Heart right ventricle (tissue), 16 donors: ENCODE measurements at regions not wholly inside any gene's neighbourhood (a gene's known extent, or its start where the extent isn't known, plus 50 kb on each side); places are given as distances from the start of the nearest gene placed in this dataset.
A peak's percentile ranks its signal among the peaks of the same experiment; 100 is the strongest.

ENCODE experiments used
- ATAC-seq, 8 donors: fragments of 200-7000 bp; cut with Tn5 transposase; one replicate each; pipeline ENCODE4 v1.9.1; 2020; ENCODE audit warnings: mild to moderate bottlenecking in 8 of 8, moderate library complexity in 8 of 8, moderate number of reproducible peaks in 1 of 8
- DNase-seq, 2 donors: peaks; one replicate each; pipeline ENCODE4 v3.0.0-alpha.2; 2020
- H3K27ac ChIP-seq, 10 donors: fragments of 200-600 bp; sonication (generic) in 2 of 10; one replicate each; pipeline versions ENCODE4 v1.5.0 to v1.8.0; 2020 to 2022; ENCODE audit warnings: mild to moderate bottlenecking in 3 of 10
- H3K27me3 ChIP-seq, 7 donors: fragments of 200-600 bp; one replicate each; pipeline ENCODE4 v1.8.0; 2021 to 2022; ENCODE audit warnings: mild to moderate bottlenecking in 2 of 7
- H3K36me3 ChIP-seq, 9 donors: fragments of 200-600 bp; sonication (generic) in 1 of 9; one replicate each; pipeline versions ENCODE4 v1.5.0 to v1.8.0; 2020 to 2022; ENCODE audit warnings: mild to moderate bottlenecking in 2 of 9
- H3K4me1 ChIP-seq, 9 donors: fragments of 200-600 bp; sonication (generic) in 1 of 9; one replicate each; pipeline versions ENCODE4 v1.5.0 to v1.8.0; 2020 to 2022; ENCODE audit warnings: mild to moderate bottlenecking in 4 of 9
- H3K4me3 ChIP-seq, 10 donors: fragments of 200-600 bp; sonication (generic) in 2 of 10; one replicate each; pipeline versions ENCODE4 v1.5.0 to v1.8.0; 2020 to 2022; ENCODE audit warnings: mild to moderate bottlenecking in 7 of 10, moderate library complexity in 2 of 10
- H3K9me3 ChIP-seq, 11 donors: fragments of 200-600 bp in 10 of 11; sonication (generic) in 2 of 11; one replicate each; pipeline versions ENCODE4 v1.5.0 to v1.8.0; 2013 to 2022; ENCODE audit warnings: mild to moderate bottlenecking in 2 of 11, control low read depth in 1 of 11, moderate library complexity in 1 of 11
- WGBS, 2 donors: extraction: QIAGEN DNeasy Blood & Tissue Kit; methylation state at CpG; one replicate each; pipeline ENCODE4 v1.1.7; 2013; ENCODE audit warnings: inconsistent platforms in 1 of 2; 5-methylcytosine and 5-hydroxymethylcytosine counted together
- intact Hi-C, 10 donors: fragments of 100-400 bp; cut with DNase I; formaldehyde crosslinking; loops; one replicate each; pipeline versions ENCODE4 v1.11.1 to v1.14.2; 2022
- TF ChIP-seq, protein P1 (sequence below), 9 donors: fragments of 200-600 bp; sonication (generic) in 2 of 9; IDR thresholded peaks; one replicate each; pipeline versions ENCODE4 v1.5.0 to v1.8.0; 2021 to 2022; ENCODE audit warnings: antibody characterized with exemption in 9 of 9, mild to moderate bottlenecking in 5 of 9, moderate library complexity in 1 of 9
- donor health status: Arrhythmogenic right ventricular cardiomyopathy.
- donor health status: ischemic (EF 13 %, LVEDD 7.1; RV severe dilation, severe dysfunction).
- donor health status: healthy with polysubstance abuse.
- donor health status: DM: no; HTN: yes; CAD: no.
- donor health status: DM: no; HTN: no; CAD: no.
- donor health status: ischemic (EF 25% LVEDD 6.9; RV normal size, moderate dysfunction).
- donor health status: ischemic (EF 25% LVEDD 5.7; RV mildly dilated, moderate dysfunction).
- donor health status: healthy.
- donor health status: DM: yes; HTN: yes; CAD: no.
- donor health status: Ischemic cardiomyopathy.
- donor health status: ischemic (EF 35%, LVEDD 5.7; RV mildly dilated, moderate dysfunction).
- donor health status: nonischemic (EF 11% LVEDD 7.7; RV severe dilation, severe dysfunction).
- donor health status: DM: yes; HTN: yes; CAD: no.
- donor health status: PGD.
- donor health status: ischemic (EF 29% LVEDD 5.4; RV normal size, mild dysfunction).
- donor health status: nonischemic (EF 23%, LVEDD 6.1; RV moderate dilation, normal function).

DNA sequence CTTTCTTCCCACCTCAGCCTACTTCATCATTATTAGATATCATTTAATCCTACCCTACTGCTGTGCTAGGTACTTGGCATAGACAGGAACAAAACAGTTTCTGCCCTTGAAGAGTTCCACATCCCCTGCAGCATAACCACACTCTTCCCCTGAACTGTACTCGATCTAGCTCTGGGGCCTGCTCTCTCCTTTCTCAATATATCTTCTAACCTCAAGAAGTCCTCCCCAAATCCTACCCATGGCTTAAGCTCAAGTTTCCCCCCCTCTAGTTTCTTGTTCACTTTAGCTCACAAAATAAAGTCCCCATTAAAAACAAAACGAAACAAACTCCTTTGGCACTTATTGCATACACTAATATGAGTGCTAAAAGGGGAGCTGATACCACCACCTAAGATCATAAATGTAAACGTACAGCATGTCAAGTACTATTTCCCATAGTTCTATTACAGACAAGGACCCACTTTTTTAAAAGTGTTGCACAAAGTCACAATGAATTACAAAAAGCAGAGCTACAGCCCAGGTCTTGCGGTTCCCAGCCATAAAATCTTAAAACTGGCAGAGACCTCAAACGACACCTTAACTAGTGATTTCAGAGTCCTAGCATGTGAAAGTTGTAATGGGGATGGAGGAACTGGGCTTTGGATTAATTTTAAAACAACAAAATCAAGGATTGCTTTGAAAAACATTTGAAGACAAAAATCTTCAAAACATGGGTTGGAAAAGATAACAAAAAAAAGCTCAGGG, 80.7 kb downstream of the PTPDC1 start:
- Histone ChIP-seq H3K36me3 (peaks cover 0 to 9% (median 0%) of the 10 kb centered on the region in 9 donors), H3K27ac (peak overlapping the region in 4 of 10 donors; percentile 53 to 100 (median 100)), H3K4me1 (peaks cover 3 to 35% (median 25%) of the 10 kb centered on the region in 9 donors), H3K4me3 (peak overlapping the region in 2 of 10 donors; percentile 43 to 77), H3K27me3 (no peaks in the 10 kb centered on the region), H3K9me3 (no peaks in the 10 kb centered on the region)
- no peak for ATAC-seq
- WGBS, 2 donors, result 63 to 70% methylated on average over 5 of the region's 5 CpGs
- DNase-seq, result no peak
- TF ChIP-seq, protein P1, sequence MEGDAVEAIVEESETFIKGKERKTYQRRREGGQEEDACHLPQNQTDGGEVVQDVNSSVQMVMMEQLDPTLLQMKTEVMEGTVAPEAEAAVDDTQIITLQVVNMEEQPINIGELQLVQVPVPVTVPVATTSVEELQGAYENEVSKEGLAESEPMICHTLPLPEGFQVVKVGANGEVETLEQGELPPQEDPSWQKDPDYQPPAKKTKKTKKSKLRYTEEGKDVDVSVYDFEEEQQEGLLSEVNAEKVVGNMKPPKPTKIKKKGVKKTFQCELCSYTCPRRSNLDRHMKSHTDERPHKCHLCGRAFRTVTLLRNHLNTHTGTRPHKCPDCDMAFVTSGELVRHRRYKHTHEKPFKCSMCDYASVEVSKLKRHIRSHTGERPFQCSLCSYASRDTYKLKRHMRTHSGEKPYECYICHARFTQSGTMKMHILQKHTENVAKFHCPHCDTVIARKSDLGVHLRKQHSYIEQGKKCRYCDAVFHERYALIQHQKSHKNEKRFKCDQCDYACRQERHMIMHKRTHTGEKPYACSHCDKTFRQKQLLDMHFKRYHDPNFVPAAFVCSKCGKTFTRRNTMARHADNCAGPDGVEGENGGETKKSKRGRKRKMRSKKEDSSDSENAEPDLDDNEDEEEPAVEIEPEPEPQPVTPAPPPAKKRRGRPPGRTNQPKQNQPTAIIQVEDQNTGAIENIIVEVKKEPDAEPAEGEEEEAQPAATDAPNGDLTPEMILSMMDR (IDR thresholded peaks at IDR 0.05), result no peak
- intact Hi-C loops, result loop anchor here in 2 of 10 donors (5.0 to 10.0 kb wide), 3 partner anchors 47 to 83 kb away; partner anchors contain the start of gene PTPDC1 (in 2 of the 2)

DNA sequence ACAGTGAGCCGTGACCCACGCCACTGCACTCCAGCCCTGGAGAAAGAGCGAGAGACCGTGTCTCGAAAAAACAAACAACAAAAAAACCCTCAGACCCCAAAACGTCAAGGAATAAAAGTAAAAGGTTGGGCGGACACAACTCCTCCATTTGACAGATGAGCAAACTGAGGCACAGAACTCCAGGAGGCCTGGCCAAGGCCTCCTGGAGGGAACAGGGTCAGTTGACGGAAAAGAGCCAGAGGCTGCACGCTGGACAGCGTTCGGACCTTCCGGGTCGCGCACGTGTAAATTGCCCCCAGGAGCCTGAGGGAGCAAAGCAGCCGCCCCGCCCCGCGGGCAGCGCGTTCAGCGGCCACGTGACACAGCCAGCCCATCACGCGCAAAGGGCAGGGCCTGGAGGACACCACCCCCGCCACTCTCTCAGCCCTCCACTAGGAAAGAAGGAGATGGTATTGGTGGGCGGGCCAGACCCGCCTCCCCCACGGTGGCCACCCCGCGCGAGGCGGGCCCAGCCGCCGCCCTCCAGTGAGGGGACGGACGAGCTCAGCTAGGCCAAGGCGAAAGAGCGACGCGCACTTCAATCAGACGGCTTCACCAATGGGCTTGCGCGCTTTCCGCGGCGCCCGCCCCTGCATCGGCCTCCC, 81.5 kb downstream of the PTPDC1 start:
- Histone ChIP-seq H3K4me1 (peaks cover 3 to 41% (median 31%) of the 10 kb centered on the region in 9 donors), H3K9me3 (no peaks in the 10 kb centered on the region), H3K36me3 (peaks cover 0 to 9% (median 0%) of the 10 kb centered on the region in 9 donors), H3K4me3 (peak overlapping the region in 9 of 10 donors; percentile 62 to 92 (median 77)), H3K27me3 (no peaks in the 10 kb centered on the region), H3K27ac (peak overlapping the region; percentile 99 to 100 (median 100))
- WGBS, 2 donors, result 7 to 11% methylated on average over 35 to 49 of the region's 49 CpGs
- peak; percentile 97 to 98 for DNase-seq
- TF ChIP-seq, protein P1 (IDR thresholded peaks at IDR 0.05), result peak in 1 of 9 donors; percentile 12
- peak; percentile 93 to 98 (median 95) for ATAC-seq
- intact Hi-C loops, result loop anchor here in 4 of 10 donors (1.0 to 10.0 kb wide), 6 partner anchors 25 to 83 kb away; partner anchors contain the start of gene PTPDC1 (in 2 of the 4)

DNA sequence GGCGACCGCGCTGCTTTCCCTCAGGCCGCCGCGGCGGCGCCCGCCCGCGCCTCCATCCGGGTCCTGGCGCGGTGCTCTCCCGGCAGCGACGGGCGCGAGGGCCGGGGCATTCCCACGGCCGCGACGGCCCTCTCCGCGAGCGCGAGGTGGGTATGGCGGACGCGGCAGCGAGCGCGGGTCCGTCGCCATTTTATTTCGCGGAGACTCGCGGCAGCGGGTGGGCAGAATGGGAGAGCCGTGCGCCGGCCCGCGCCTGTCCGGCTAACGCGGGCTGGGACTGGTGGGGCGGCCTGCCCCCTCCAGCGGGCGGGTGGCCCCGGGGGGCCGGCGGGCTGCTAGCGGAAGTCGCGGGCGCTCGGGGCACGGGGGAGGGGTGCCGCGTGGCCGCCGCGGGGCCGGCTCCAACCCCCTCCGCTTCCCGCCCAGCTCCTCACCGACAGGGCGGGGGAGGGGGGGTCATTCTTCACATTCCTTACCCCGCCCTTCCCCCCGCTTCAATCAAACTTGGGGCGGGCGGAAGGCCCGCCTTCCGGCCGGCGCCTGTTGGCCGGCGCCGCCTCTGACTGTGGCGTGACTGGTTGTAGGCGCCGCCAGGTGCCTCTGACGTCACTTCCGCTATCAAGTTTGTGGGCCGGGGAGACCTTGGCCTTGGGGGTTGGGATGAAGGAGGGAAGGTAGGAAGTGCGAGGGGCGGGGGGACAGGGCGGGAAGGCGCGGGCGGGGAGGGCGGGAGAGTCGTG, 82.1 kb downstream of the PTPDC1 start:
- TF ChIP-seq, protein P1 (IDR thresholded peaks at IDR 0.05), result peak in 5 of 9 donors; percentile 6 to 38 (median 29)
- Histone ChIP-seq H3K27me3 (no peaks in the 10 kb centered on the region), H3K4me3 (peak overlapping the region; percentile 54 to 92 (median 75)), H3K4me1 (peaks cover 5 to 48% (median 38%) of the 10 kb centered on the region in 9 donors), H3K27ac (peak overlapping the region; percentile 99 to 100 (median 100)), H3K9me3 (no peaks in the 10 kb centered on the region), H3K36me3 (peaks cover 0 to 12% (median 0%) of the 10 kb centered on the region in 9 donors)
- intact Hi-C loops, result loop anchor here in 4 of 10 donors (1.0 to 10.0 kb wide), 6 partner anchors 26 to 84 kb away; partner anchors contain the start of gene PTPDC1 (in 2 of the 4)
- ATAC-seq, result peak; percentile 80 to 92 (median 87)
- peak; percentile 96 to 99 for DNase-seq
- 0 to 1% methylated on average over 67 to 96 of the region's 96 CpGs for WGBS, 2 donors
